Neural cell (in vitro differentiated cells): ENCODE measurements at regions not wholly inside any gene's neighbourhood (a gene's known extent, or its start where the extent isn't known, plus 50 kb on each side); places are given as distances from the start of the nearest gene placed in this dataset.
"Not testable (repeated sequence)": the region's sequence is repeated elsewhere in the genome, so short reads cannot be mapped to it uniquely, and the experiment has no call there.

Experiments used
- H2AFZ ChIP-seq: fragments of 200-600, 300-800 bp; sonication (generic), shearing (Covaris generic); 2 replicates; pipeline ENCODE4 v1.6.0; 2014; ENCODE audit warnings: low read depth, mild to moderate bottlenecking, antibody characterized with exemption, low read length, moderate library complexity
- H3F3A ChIP-seq: fragments of 200-600 bp; shearing (Covaris generic); 2 replicates; pipeline ENCODE4 v1.6.1; 2016; ENCODE audit warnings: mild to moderate bottlenecking, moderate library complexity, mixed read lengths, antibody characterized with exemption, low read length; ENCODE audit not compliant: insufficient read depth, poor library complexity, severe bottlenecking
- H3K27ac ChIP-seq: fragments of 200-600, 300-800 bp; sonication (generic), shearing (Covaris generic); 2 replicates; pipeline ENCODE4 v1.5.1; 2014; ENCODE audit warnings: mild to moderate bottlenecking, low read length, moderate library complexity
- H3K27me3 ChIP-seq: fragments of 300-800, 200-600 bp; sonication (generic), shearing (Covaris generic); 2 replicates; pipeline ENCODE4 v1.6.0; 2014; ENCODE audit warnings: mild to moderate bottlenecking, low read depth, low read length, moderate library complexity; ENCODE audit not compliant: insufficient read depth
- H3K36me3 ChIP-seq: fragments of 300-800, 200-600 bp; sonication (generic), shearing (Covaris generic); 2 replicates; pipeline ENCODE4 v1.5.1; 2014; ENCODE audit warnings: mild to moderate bottlenecking, antibody characterized with exemption, low read length, moderate library complexity; ENCODE audit not compliant: insufficient read depth
- H3K4me2 ChIP-seq: fragments of 300-800, 200-600 bp; sonication (generic), shearing (Covaris generic); 2 replicates; pipeline ENCODE4 v1.6.0; 2014; ENCODE audit warnings: mild to moderate bottlenecking, low read length
- H3K4me3 ChIP-seq: fragments of 300-800, 200-600 bp; sonication (generic), shearing (Covaris generic); 2 replicates; pipeline ENCODE4 v1.5.1; 2014; ENCODE audit warnings: mild to moderate bottlenecking, low read length, moderate library complexity
- H3K79me2 ChIP-seq: fragments of 200-600 bp; shearing (Covaris generic); replicated peaks from 2 replicates; pipeline ENCODE4 v1.6.0; 2014; ENCODE audit warnings: mild to moderate bottlenecking, low read length, moderate library complexity; ENCODE audit not compliant: insufficient read depth
- H3K9ac ChIP-seq: fragments of 300-800, 200-600 bp; sonication (generic), shearing (Covaris generic); 2 replicates; pipeline ENCODE4 v1.6.1; 2016; ENCODE audit warnings: mild to moderate bottlenecking, low read length, mixed read lengths
- H3K9me2 ChIP-seq: fragments of 200-600 bp; shearing (Covaris generic); 2 replicates; pipeline ENCODE4 v1.6.1; 2016; ENCODE audit warnings: mild to moderate bottlenecking, low read length, mixed read lengths; ENCODE audit not compliant: insufficient read depth
- H3K9me3 ChIP-seq: fragments of 200-600, 300-800 bp; sonication (generic), shearing (Covaris generic); 2 replicates; pipeline ENCODE4 v1.6.1; 2016; ENCODE audit warnings: mild to moderate bottlenecking, mixed run types, low read length, moderate library complexity, mixed read lengths
- H4K20me1 ChIP-seq: fragments of 200-600 bp; shearing (Covaris generic); 2 replicates; pipeline ENCODE4 v1.6.1; 2016; ENCODE audit warnings: mild to moderate bottlenecking, mixed run types; ENCODE audit not compliant: insufficient read depth
- CTCF ChIP-seq: fragments of 450-650 bp; IDR thresholded peaks from 2 replicates; pipeline ENCODE4 v1.5.1; 2014; ENCODE audit warnings: antibody characterized with exemption, mild to moderate bottlenecking, moderate library complexity; ENCODE audit not compliant: poor library complexity, severe bottlenecking
- EP300 ChIP-seq: fragments of 450-650 bp; conservative IDR thresholded peaks from 2 replicates; pipeline ENCODE4 v1.6.1; 2014; ENCODE audit warnings: antibody characterized with exemption, mild to moderate bottlenecking, moderate library complexity; ENCODE audit not compliant: poor library complexity, severe bottlenecking
- EZH2 ChIP-seq: fragments of 200-600, 300-800 bp; shearing (Covaris generic), sonication (generic); IDR thresholded peaks from 2 replicates; pipeline ENCODE4 v1.6.1; 2014; ENCODE audit warnings: antibody characterized with exemption, low read length, borderline replicate concordance, mild to moderate bottlenecking; ENCODE audit not compliant: insufficient read depth, poor library complexity, severe bottlenecking
- MXI1 ChIP-seq: fragments of 450-650 bp; conservative IDR thresholded peaks from 2 replicates; pipeline ENCODE4 v1.6.1; 2014; ENCODE audit warnings: antibody characterized with exemption, mild to moderate bottlenecking; ENCODE audit not compliant: poor library complexity, severe bottlenecking
- POLR2AphosphoS5 ChIP-seq: IDR thresholded peaks from 2 replicates; pipeline ENCODE4 v1.6.1; 2012
- RAD21 ChIP-seq: fragments of 450-650 bp; conservative IDR thresholded peaks from 2 replicates; pipeline ENCODE4 v1.6.1; 2014; ENCODE audit warnings: antibody characterized with exemption, mild to moderate bottlenecking, moderate library complexity
- REST ChIP-seq: IDR thresholded peaks from 2 replicates; pipeline ENCODE4 v1.6.1; 2012; ENCODE audit warnings: borderline replicate concordance
- SMC3 ChIP-seq: fragments of 450-650 bp; conservative IDR thresholded peaks from 2 replicates; pipeline ENCODE4 v1.6.1; 2014; ENCODE audit warnings: antibody characterized with exemption, mild to moderate bottlenecking, moderate library complexity; ENCODE audit not compliant: poor library complexity
- TAF1 ChIP-seq: IDR thresholded peaks from 2 replicates; pipeline ENCODE4 v1.6.1; 2012; ENCODE audit warnings: low read depth

- Histone ChIP-seq H3F3A (no peaks in the 10 kb centered on the region), H3K27me3 (no peaks in the 10 kb centered on the region), H3K36me3 (no peaks in the 10 kb centered on the region), H3K9me2 (no peaks in the 10 kb centered on the region), H3K9ac (no peak overlapping the region), H3K4me2 (no peak overlapping the region), H3K4me3 (no peak overlapping the region), H3K9me3 (peaks cover 3% of the 10 kb centered on the region), H4K20me1 (no peaks in the 10 kb centered on the region), H3K27ac (no peak overlapping the region), H2AFZ (no peak overlapping the region), H3K79me2 (no peaks in the 10 kb centered on the region)
- TF ChIP-seq CTCF (no peak), REST (no peak), MXI1 (no peak), POLR2AphosphoS5 (no peak), SMC3 (no peak), EP300 (no peak), EZH2 (no peak), RAD21 (no peak), TAF1 (no peak)
These were observed 105.4 kb upstream of the HAND2 start for GRCh38 chr4:173635395-173635794.

GRCh38 chr4:173626277-173626676, 96.2 kb upstream of the HAND2 start:
- Histone ChIP-seq H3K4me3 (no peak overlapping the region), H4K20me1 (no peaks in the 10 kb centered on the region), H3F3A (no peaks in the 10 kb centered on the region), H2AFZ (no peak overlapping the region), H3K9ac (no peak overlapping the region), H3K27me3 (no peaks in the 10 kb centered on the region), H3K9me2 (no peaks in the 10 kb centered on the region), H3K36me3 (no peaks in the 10 kb centered on the region), H3K27ac (no peak overlapping the region), H3K9me3 (peaks cover 3% of the 10 kb centered on the region), H3K79me2 (no peaks in the 10 kb centered on the region), H3K4me2 (no peak overlapping the region)
- TF ChIP-seq TAF1 (no peak), POLR2AphosphoS5 (no peak), MXI1 (no peak), EZH2 (no peak), REST (no peak), SMC3 (no peak)

GRCh38 chr4:173618648-173619047, 88.6 kb upstream of the HAND2 start:
- not testable (repeated sequence) for H4K20me1 ChIP-seq, H3K4me2 ChIP-seq, H2AFZ ChIP-seq, H3K27ac ChIP-seq, H3K36me3 ChIP-seq, H3K79me2 ChIP-seq, H3K9me3 ChIP-seq, H3K9ac ChIP-seq, H3K27me3 ChIP-seq, H3F3A ChIP-seq, H3K4me3 ChIP-seq, H3K9me2 ChIP-seq
